DND-41 (cell line): ENCODE measurements at regions not wholly inside any gene's neighbourhood (a gene's known extent, or its start where the extent isn't known, plus 50 kb on each side); places are given as distances from the start of the nearest gene placed in this dataset.

Source experiments
- EZH2 ChIP-seq: IDR thresholded peaks from 3 replicates; pipeline ENCODE4 v1.6.1; 2012; ENCODE audit warnings: borderline replicate concordance, low read depth, mild to moderate bottlenecking, moderate library complexity, low read length, inconsistent platforms; ENCODE audit not compliant: severe bottlenecking
- TF ChIP-seq, protein P1 (sequence below): IDR thresholded peaks from 2 replicates; pipeline ENCODE4 v1.5.1; 2012; ENCODE audit warnings: borderline replicate concordance, low read length, moderate library complexity, mild to moderate bottlenecking; ENCODE audit not compliant: poor library complexity, severe bottlenecking; ENCODE audit errors: extremely low read depth

DNA sequence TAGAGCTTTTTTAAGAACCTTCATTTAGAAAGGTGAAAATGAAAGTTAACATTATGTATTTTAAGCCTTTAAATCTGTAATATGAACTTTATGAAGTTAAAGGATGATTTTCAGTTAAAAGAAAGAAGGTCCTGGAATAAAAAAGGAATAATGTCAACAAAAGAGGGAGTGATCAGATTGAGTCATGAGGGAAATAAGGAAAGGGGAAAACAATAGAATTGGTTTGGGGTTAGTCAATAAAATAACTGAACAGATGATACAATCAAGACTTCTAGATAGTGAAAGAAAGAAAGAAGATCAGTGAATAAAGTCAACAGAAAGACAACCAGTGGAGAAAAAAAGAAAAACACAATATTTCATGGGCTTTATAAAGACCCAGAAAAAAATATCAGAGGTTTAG, 291.6 kb upstream of the ARSJ start:
- TF ChIP-seq, protein P1, sequence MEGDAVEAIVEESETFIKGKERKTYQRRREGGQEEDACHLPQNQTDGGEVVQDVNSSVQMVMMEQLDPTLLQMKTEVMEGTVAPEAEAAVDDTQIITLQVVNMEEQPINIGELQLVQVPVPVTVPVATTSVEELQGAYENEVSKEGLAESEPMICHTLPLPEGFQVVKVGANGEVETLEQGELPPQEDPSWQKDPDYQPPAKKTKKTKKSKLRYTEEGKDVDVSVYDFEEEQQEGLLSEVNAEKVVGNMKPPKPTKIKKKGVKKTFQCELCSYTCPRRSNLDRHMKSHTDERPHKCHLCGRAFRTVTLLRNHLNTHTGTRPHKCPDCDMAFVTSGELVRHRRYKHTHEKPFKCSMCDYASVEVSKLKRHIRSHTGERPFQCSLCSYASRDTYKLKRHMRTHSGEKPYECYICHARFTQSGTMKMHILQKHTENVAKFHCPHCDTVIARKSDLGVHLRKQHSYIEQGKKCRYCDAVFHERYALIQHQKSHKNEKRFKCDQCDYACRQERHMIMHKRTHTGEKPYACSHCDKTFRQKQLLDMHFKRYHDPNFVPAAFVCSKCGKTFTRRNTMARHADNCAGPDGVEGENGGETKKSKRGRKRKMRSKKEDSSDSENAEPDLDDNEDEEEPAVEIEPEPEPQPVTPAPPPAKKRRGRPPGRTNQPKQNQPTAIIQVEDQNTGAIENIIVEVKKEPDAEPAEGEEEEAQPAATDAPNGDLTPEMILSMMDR: no peak
- no peak for TF ChIP-seq EZH2
